Hepatocyte (in vitro differentiated cells): ENCODE measurements at regions not wholly inside any gene's neighbourhood (a gene's known extent, or its start where the extent isn't known, plus 50 kb on each side); places are given as distances from the start of the nearest gene placed in this dataset.

ENCODE experiments used
- EZH2phosphoT487 ChIP-seq: fragments of 200-600 bp; sonication (generic); IDR thresholded peaks from one replicate; pipeline ENCODE4 v1.6.1; 2018; ENCODE audit warnings: antibody characterized with exemption, mild to moderate bottlenecking, low read depth, moderate library complexity; ENCODE audit not compliant: unreplicated experiment, severe bottlenecking
- TF ChIP-seq, protein P1 (sequence below): fragments of 200-600 bp; sonication (generic); IDR thresholded peaks from 2 replicates; pipeline ENCODE4 v1.5.1; 2016; ENCODE audit warnings: antibody characterized with exemption, mild to moderate bottlenecking; ENCODE audit not compliant: poor library complexity

- TF ChIP-seq, protein P1, sequence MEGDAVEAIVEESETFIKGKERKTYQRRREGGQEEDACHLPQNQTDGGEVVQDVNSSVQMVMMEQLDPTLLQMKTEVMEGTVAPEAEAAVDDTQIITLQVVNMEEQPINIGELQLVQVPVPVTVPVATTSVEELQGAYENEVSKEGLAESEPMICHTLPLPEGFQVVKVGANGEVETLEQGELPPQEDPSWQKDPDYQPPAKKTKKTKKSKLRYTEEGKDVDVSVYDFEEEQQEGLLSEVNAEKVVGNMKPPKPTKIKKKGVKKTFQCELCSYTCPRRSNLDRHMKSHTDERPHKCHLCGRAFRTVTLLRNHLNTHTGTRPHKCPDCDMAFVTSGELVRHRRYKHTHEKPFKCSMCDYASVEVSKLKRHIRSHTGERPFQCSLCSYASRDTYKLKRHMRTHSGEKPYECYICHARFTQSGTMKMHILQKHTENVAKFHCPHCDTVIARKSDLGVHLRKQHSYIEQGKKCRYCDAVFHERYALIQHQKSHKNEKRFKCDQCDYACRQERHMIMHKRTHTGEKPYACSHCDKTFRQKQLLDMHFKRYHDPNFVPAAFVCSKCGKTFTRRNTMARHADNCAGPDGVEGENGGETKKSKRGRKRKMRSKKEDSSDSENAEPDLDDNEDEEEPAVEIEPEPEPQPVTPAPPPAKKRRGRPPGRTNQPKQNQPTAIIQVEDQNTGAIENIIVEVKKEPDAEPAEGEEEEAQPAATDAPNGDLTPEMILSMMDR: no peak
- TF ChIP-seq EZH2phosphoT487: no peak
Measured at GRCh38 chr7:69414555-69414954, 183.7 kb upstream of the AUTS2 start.
